CD14-positive monocyte (primary cell): ENCODE measurements at regions not wholly inside any gene's neighbourhood (a gene's known extent, or its start where the extent isn't known, plus 50 kb on each side); places are given as distances from the start of the nearest gene placed in this dataset.

Experiments
- DNase-seq, 3 donors: peaks; one replicate each; pipeline ENCODE4 v3.0.0-alpha.2; 2011 to 2022
- H2AFZ ChIP-seq: 2 replicates; pipeline ENCODE4 v1.6.0; 2012; ENCODE audit warnings: mild to moderate bottlenecking, low read depth, low read length, inconsistent platforms; ENCODE audit not compliant: insufficient read depth, poor library complexity, severe bottlenecking
- H3K27ac ChIP-seq, 2 donors: 1 replicate in 1 of 2; 2 replicates in 1 of 2; pipeline ENCODE4 v1.5.1; 2012 to 2013; ENCODE audit warnings: low read length in 2 of 2, control low read depth in 1 of 2, inconsistent platforms in 1 of 2, low read depth in 1 of 2, mild to moderate bottlenecking in 1 of 2
- H3K27me3 ChIP-seq, 2 donors: one replicate each; pipeline versions ENCODE4 v1.6.0 to v1.6.1; 2011 to 2013; ENCODE audit warnings: low read length in 2 of 2; ENCODE audit not compliant: control insufficient read depth in 2 of 2, insufficient read depth in 2 of 2
- H3K36me3 ChIP-seq, 2 donors: replicated peaks in 1 of 2; 1 replicate in 1 of 2; 2 replicates in 1 of 2; pipeline versions ENCODE4 v1.5.1 to v1.6.1; 2012 to 2013; ENCODE audit warnings: low read length in 2 of 2, control low read depth in 1 of 2, inconsistent platforms in 1 of 2, mild to moderate bottlenecking in 1 of 2; ENCODE audit not compliant: insufficient read depth in 2 of 2, control insufficient read depth in 1 of 2
- H3K4me1 ChIP-seq, 2 donors: 1 replicate in 1 of 2; 2 replicates in 1 of 2; pipeline versions ENCODE4 v1.5.1 to v1.6.1; 2012 to 2013; ENCODE audit warnings: low read length in 2 of 2, control low read depth in 1 of 2, inconsistent platforms in 1 of 2, mild to moderate bottlenecking in 1 of 2, moderate library complexity in 1 of 2; ENCODE audit not compliant: insufficient read depth in 2 of 2, control insufficient read depth in 1 of 2
- H3K4me2 ChIP-seq: replicated peaks from 2 replicates; pipeline ENCODE3; 2012; ENCODE audit warnings: low read length, moderate library complexity, mild to moderate bottlenecking; ENCODE audit not compliant: poor library complexity, severe bottlenecking; ENCODE audit errors: extremely low read depth
- H3K4me3 ChIP-seq, 3 experiments: fragments of 200-600 bp in 1 of 3; sonication (generic) in 1 of 3; replicated peaks in 1 of 3; 1 replicate in 2 of 3; 2 replicates in 1 of 3; pipeline ENCODE4 v1.5.1; 2011 to 2013; ENCODE audit warnings: low read length in 3 of 3, mild to moderate bottlenecking in 3 of 3, control low read depth in 2 of 3, low read depth in 2 of 3, inconsistent platforms in 1 of 3, moderate library complexity in 1 of 3
- H3K79me2 ChIP-seq: 2 replicates; pipeline ENCODE4 v1.6.0; 2012; ENCODE audit warnings: mild to moderate bottlenecking, control low read depth, inconsistent platforms, low read length, moderate library complexity; ENCODE audit not compliant: insufficient read depth
- H3K9ac ChIP-seq: 2 replicates; pipeline ENCODE4 v1.6.0; 2017; ENCODE audit warnings: low read length, mild to moderate bottlenecking; ENCODE audit not compliant: insufficient read depth, poor library complexity, severe bottlenecking
- H3K9me3 ChIP-seq, 2 donors: replicated peaks in 1 of 2; 1 replicate in 1 of 2; 2 replicates in 1 of 2; pipeline versions ENCODE4 v1.5.1 to v1.6.1; 2012 to 2013; ENCODE audit warnings: low read length in 2 of 2, control low read depth in 1 of 2; ENCODE audit not compliant: control insufficient read depth in 1 of 2, insufficient read depth in 1 of 2
- H4K20me1 ChIP-seq: 2 replicates; pipeline ENCODE4 v1.6.0; 2012; ENCODE audit warnings: mild to moderate bottlenecking, low read length, control low read depth, moderate library complexity; ENCODE audit not compliant: insufficient read depth
- H3K27ac Mint-ChIP-seq, 7 donors: one replicate each; pipeline ENCODE4 v1.8.0; 2020; ENCODE audit warnings: mild to moderate bottlenecking in 7 of 7, mixed read lengths in 7 of 7, moderate library complexity in 6 of 7, inconsistent platforms in 2 of 7
- H3K27me3 Mint-ChIP-seq, 3 donors: one replicate each; pipeline ENCODE4 v1.8.0; 2021 to 2022; ENCODE audit warnings: low read depth in 3 of 3, mild to moderate bottlenecking in 3 of 3, mixed read lengths in 3 of 3, moderate library complexity in 3 of 3, inconsistent platforms in 1 of 3
- H3K36me3 Mint-ChIP-seq, 2 donors: one replicate each; pipeline ENCODE4 v1.8.0; 2020; ENCODE audit warnings: mixed read lengths in 2 of 2, inconsistent platforms in 1 of 2, mild to moderate bottlenecking in 1 of 2
- H3K4me1 Mint-ChIP-seq: one replicate; pipeline ENCODE4 v1.8.0; 2020; ENCODE audit warnings: mild to moderate bottlenecking, mixed read lengths
- H3K4me3 Mint-ChIP-seq, 2 donors: one replicate each; pipeline ENCODE4 v1.8.0; 2020; ENCODE audit warnings: mild to moderate bottlenecking in 2 of 2, mixed read lengths in 2 of 2, moderate library complexity in 1 of 2
- H3K9me3 Mint-ChIP-seq, 7 donors: one replicate each; pipeline ENCODE4 v1.8.0; 2020 to 2022; ENCODE audit warnings: mixed read lengths in 7 of 7, mild to moderate bottlenecking in 6 of 7, moderate library complexity in 6 of 7, inconsistent platforms in 2 of 7
- CTCF ChIP-seq: fragments of 200-600 bp; IDR thresholded peaks from one replicate; pipeline ENCODE4 v1.8.0; 2022; ENCODE audit warnings: antibody characterized with exemption, mild to moderate bottlenecking
- WGBS: methylation state at CpG from one replicate; pipeline ENCODE4 v1.1.5; 2013; ENCODE audit warnings: missing lambda C conversion rate; ENCODE audit not compliant: insufficient coverage; 5-methylcytosine and 5-hydroxymethylcytosine counted together
- intact Hi-C, 2 donors: fragments of 100-400 bp; cut with micrococcal nuclease; formaldehyde crosslinking; loops; one replicate each; pipeline versions ENCODE4 v1.15.0 to v1.15.1; 2023

- Histone ChIP-seq H3K9me3 (peaks cover 0 to 7% of the 10 kb centered on the region in 2 donors), H3K4me2 (no peak overlapping the region), H3K36me3 (no peaks in the 10 kb centered on the region), H3K27me3 (peaks cover 20 to 33% of the 10 kb centered on the region in 2 donors), H3K4me3 (no peak overlapping the region), H3K79me2 (no peaks in the 10 kb centered on the region), H3K9ac (no peak overlapping the region), H3K27ac (no peak overlapping the region), H3K4me1 (no peaks in the 10 kb centered on the region), H2AFZ (no peak overlapping the region), H4K20me1 (no peaks in the 10 kb centered on the region)
- DNase-seq, result no peak
- no peak overlapping the region for H3K4me3 Mint-ChIP-seq
- H3K4me1 Mint-ChIP-seq, result no peaks in the 10 kb centered on the region
- no peak for TF ChIP-seq CTCF
- WGBS, result 74% methylated on average over 6 of the region's 6 CpGs
- peaks cover 46 to 50% (median 50%) of the 10 kb centered on the region in 3 donors for H3K27me3 Mint-ChIP-seq
- no peaks in the 10 kb centered on the region for H3K36me3 Mint-ChIP-seq
- peak overlapping the region in 1 of 7 donors; percentile 79 for H3K27ac Mint-ChIP-seq
- peaks cover 0 to 9% (median 3%) of the 10 kb centered on the region in 7 donors for H3K9me3 Mint-ChIP-seq
- intact Hi-C loops, result no loop called here
Measured at GRCh38 chr1:23615423-23615822, 56.1 kb upstream of the ID3 start.

DNA sequence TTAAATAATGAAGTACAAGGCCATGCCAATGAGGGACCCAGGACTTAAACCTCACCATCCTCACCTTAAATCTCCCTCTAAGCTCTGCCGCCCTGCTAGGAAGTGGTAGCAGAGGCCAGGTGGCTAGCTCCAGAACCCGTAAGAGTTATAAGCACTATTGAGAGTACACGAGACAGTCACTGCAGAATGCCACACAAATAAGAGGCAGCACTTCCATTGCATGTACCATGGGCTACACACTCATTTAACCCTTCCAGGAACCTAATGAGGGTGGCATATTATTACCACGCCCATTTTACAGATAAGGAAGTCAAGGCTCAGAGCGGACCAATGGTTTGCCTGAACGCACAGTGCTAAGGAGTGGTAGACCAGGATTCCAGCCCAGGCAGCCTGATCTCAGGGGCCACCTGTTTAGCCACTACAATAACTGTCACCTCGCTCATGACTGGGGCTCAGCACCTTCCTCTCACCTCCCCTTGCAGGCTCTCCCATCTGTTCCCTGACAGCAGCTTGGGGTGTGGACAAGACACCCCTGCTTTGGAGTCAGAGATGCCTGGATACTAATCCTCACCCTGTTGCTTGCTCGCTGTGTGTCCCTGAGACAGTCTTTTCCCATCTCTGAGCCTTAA is 54.8 kb upstream of the ID3 start:
- no peaks in the 10 kb centered on the region for H4K20me1 ChIP-seq
- H3K9me3 Mint-ChIP-seq, result peaks cover 0 to 5% (median 3%) of the 10 kb centered on the region in 7 donors
- H3K4me3 Mint-ChIP-seq, result no peak overlapping the region
- intact Hi-C loops, result no loop called here
- H3K36me3 Mint-ChIP-seq, result no peaks in the 10 kb centered on the region
- H3K27me3 ChIP-seq, result peaks cover 10 to 22% of the 10 kb centered on the region in 2 donors
- H3K79me2 ChIP-seq, result no peaks in the 10 kb centered on the region
- H3K4me1 Mint-ChIP-seq, result no peaks in the 10 kb centered on the region
- H3K9me3 ChIP-seq, result no peaks in the 10 kb centered on the region
- H2AFZ ChIP-seq, result no peak overlapping the region
- H3K36me3 ChIP-seq, result no peaks in the 10 kb centered on the region
- peaks cover 37 to 39% (median 39%) of the 10 kb centered on the region in 3 donors for H3K27me3 Mint-ChIP-seq
- no peak for TF ChIP-seq CTCF
- WGBS, result 87% methylated on average over 4 of the region's 8 CpGs
- H3K27ac Mint-ChIP-seq, result no peak overlapping the region
- H3K4me2 ChIP-seq, result no peak overlapping the region
- no peak overlapping the region for H3K27ac ChIP-seq
- H3K4me3 ChIP-seq, result no peak overlapping the region
- no peak overlapping the region for H3K9ac ChIP-seq
- H3K4me1 ChIP-seq, result no peaks in the 10 kb centered on the region
- DNase-seq, result no peak
